GM23248 (cell line): ENCODE measurements at regions not wholly inside any gene's neighbourhood (a gene's known extent, or its start where the extent isn't known, plus 50 kb on each side); places are given as distances from the start of the nearest gene placed in this dataset.

ENCODE experiments used
- EZH2 ChIP-seq: fragments of 200-600 bp; sonication (generic); IDR thresholded peaks from 2 replicates; pipeline ENCODE4 v1.6.1; 2018; ENCODE audit warnings: antibody characterized with exemption, mild to moderate bottlenecking; ENCODE audit not compliant: insufficient read depth, poor library complexity, severe bottlenecking
- EZH2phosphoT487 ChIP-seq: fragments of 200-600 bp; sonication (generic); IDR thresholded peaks from 2 replicates; pipeline ENCODE4 v1.6.1; 2018; ENCODE audit warnings: antibody characterized with exemption, moderate library complexity, mild to moderate bottlenecking, low read depth; ENCODE audit not compliant: insufficient read depth

DNA sequence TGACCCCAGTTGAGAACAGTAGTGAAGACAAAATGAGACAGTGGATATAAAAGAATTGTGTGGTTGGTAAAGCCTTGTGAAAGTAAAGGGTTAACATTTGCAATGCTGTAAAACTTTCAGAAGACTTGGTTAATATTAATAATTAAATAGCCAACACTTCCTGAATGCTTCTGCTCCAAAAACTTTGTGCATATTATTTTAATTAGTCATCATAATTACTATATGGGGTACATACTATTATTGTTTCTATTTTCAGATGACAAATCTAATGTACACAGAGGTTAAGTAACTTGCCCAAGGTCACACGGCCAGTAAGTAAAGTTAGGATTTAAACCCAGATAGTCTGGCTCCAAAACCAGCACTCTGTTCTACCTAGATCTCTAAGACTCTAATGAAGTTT is 291.3 kb downstream of the OGFRL1 start:
- no peak for TF ChIP-seq EZH2phosphoT487
- no peak for TF ChIP-seq EZH2
